Ectodermal cell (in vitro differentiated cells): ENCODE measurements at regions not wholly inside any gene's neighbourhood (a gene's known extent, or its start where the extent isn't known, plus 50 kb on each side); places are given as distances from the start of the nearest gene placed in this dataset.

Experiments
- H3K27ac ChIP-seq: 2 replicates; pipeline ENCODE4 v1.7.0; 2013; ENCODE audit warnings: mild to moderate bottlenecking, low read depth, low read length; ENCODE audit not compliant: insufficient read depth, poor library complexity, severe bottlenecking
- H3K27me3 ChIP-seq: 2 replicates; pipeline ENCODE4 v1.7.0; 2013; ENCODE audit warnings: mild to moderate bottlenecking, low read length; ENCODE audit not compliant: insufficient read depth, control insufficient read depth, poor library complexity, severe bottlenecking
- H3K36me3 ChIP-seq: one replicate; pipeline ENCODE4 v1.7.0; 2013; ENCODE audit warnings: low read length; ENCODE audit not compliant: control insufficient read depth, insufficient read depth
- H3K4me1 ChIP-seq: one replicate; pipeline ENCODE4 v1.7.0; 2013; ENCODE audit warnings: low read length; ENCODE audit not compliant: control insufficient read depth, insufficient read depth
- H3K4me3 ChIP-seq: 2 replicates; pipeline ENCODE4 v1.7.0; 2013; ENCODE audit warnings: low read depth, low read length, control low read depth; ENCODE audit not compliant: insufficient read depth
- H3K9me3 ChIP-seq: 2 replicates; pipeline ENCODE4 v1.7.0; 2013; ENCODE audit warnings: mild to moderate bottlenecking, low read length, moderate library complexity; ENCODE audit not compliant: control insufficient read depth
- WGBS, 2 experiments: methylation state at CpG; one replicate each; pipeline ENCODE4 v1.1.7; 2013; ENCODE audit warnings: missing lambda C conversion rate in 2 of 2; 5-methylcytosine and 5-hydroxymethylcytosine counted together

- H3K27ac ChIP-seq: no peak overlapping the region
- WGBS, 2 experiments: no CpG with 5 or more reads among the region's 1 CpG
- H3K36me3 ChIP-seq: no peaks in the 10 kb centered on the region
- no peaks in the 10 kb centered on the region for H3K27me3 ChIP-seq
- H3K4me3 ChIP-seq: no peak overlapping the region
- no peaks in the 10 kb centered on the region for H3K9me3 ChIP-seq
- H3K4me1 ChIP-seq: no peaks in the 10 kb centered on the region
Observed at GRCh38 chr13:53683146-53683545, 654.5 kb downstream of the OLFM4 start.

DNA sequence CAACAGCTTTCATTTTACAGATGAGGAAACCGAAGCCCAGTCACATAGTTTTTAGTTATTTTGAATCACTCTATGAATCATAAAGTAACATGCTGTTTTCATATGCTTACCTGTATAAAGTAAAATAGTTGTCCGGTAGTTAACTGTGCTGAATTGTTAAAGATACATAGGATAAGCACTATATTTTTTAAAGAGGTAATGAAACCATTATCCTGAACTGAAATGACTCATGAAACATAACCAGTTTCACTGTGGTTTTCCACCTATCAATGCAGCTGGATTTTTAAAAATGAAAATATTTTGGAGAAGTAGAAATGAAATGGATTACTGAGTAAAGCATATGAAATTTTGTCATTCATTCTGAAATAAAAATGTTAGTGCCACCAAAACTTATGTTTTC, 655.0 kb downstream of the OLFM4 start:
- no peaks in the 10 kb centered on the region for H3K4me1 ChIP-seq
- WGBS, 2 experiments: 100% methylated on average over 2 of the region's 2 CpGs; no CpG with 5 or more reads in 1 of the 2 experiments
- H3K27me3 ChIP-seq: no peaks in the 10 kb centered on the region
- H3K4me3 ChIP-seq: no peak overlapping the region
- no peaks in the 10 kb centered on the region for H3K36me3 ChIP-seq
- H3K9me3 ChIP-seq: no peaks in the 10 kb centered on the region
- no peak overlapping the region for H3K27ac ChIP-seq

- Histone ChIP-seq H3K9me3 (no peaks in the 10 kb centered on the region), H3K36me3 (no peaks in the 10 kb centered on the region), H3K27ac (no peak overlapping the region), H3K4me3 (no peak overlapping the region), H3K4me1 (peaks cover 9% of the 10 kb centered on the region), H3K27me3 (no peaks in the 10 kb centered on the region)
- 100% methylated on average over 2 of the region's 2 CpGs; no CpG with 5 or more reads in 1 of the 2 experiments for WGBS, 2 experiments
Observed at GRCh38 chr13:53691417-53691816, 662.8 kb downstream of the OLFM4 start.

DNA sequence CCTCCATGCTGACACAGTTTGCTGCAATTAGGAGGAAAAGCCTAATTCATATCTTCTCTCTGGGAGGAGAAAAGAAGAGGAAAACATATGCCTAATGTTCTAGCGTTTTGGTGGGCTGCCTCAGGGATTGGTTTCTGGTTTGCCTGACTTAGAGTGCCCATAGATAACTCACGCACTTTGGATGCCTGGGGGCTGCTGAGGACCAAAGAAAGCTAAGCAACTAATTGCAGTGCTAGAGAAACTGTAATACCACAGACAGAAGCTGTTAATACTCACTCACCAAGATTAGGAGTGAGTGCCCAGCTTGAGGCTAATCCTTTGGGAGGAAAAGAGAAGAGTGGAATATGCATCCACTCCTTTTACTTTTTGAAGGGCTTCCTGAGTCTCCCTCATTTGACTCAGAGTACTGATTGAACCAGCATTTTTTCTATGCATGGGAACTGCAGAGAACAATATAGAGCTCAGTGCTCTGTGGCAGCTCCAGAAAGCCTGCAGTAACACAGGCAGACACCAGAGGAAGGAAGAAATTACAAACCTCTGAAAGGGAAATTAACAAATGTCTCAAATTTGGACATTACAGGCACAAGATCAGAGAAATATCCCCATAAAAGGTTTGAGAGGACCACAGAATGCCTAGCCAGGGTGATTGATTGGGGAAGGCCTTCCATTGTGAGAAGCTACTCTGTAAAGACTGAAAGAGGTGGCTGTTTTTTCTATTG, 666.4 kb downstream of the OLFM4 start:
- Histone ChIP-seq H3K4me3 (no peak overlapping the region), H3K4me1 (peaks cover 9% of the 10 kb centered on the region), H3K36me3 (no peaks in the 10 kb centered on the region), H3K27ac (no peak overlapping the region), H3K27me3 (no peaks in the 10 kb centered on the region), H3K9me3 (no peaks in the 10 kb centered on the region)
- WGBS, 2 experiments: 85 to 88% methylated on average over 2 of the region's 2 CpGs

GRCh38 chr13:53703371-53704080, 674.9 kb downstream of the OLFM4 start:
- no peaks in the 10 kb centered on the region for H3K36me3 ChIP-seq
- no peaks in the 10 kb centered on the region for H3K27me3 ChIP-seq
- no peak overlapping the region for H3K27ac ChIP-seq
- WGBS, 2 experiments: 92 to 100% methylated on average over 1 to 2 of the region's 2 CpGs
- no peaks in the 10 kb centered on the region for H3K9me3 ChIP-seq
- H3K4me3 ChIP-seq: no peak overlapping the region
- no peaks in the 10 kb centered on the region for H3K4me1 ChIP-seq

DNA sequence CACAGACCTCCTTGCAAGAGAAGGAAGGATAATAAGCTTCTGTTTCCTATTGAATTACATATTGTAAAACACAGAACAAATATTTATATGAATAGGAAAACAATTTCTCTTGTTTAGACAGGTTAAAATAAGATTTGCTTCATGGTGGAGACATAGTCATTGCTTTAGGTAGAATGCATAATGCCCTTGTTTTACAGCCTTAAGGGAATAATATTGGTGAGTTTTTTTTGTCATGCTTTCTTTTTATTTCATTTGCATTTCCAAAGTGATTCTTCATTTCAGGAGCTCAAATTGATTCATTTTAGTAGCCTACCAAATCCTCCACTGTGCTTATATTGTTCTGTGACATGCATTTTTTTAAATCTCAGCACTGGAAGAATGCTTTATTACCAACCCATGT, 690.7 kb downstream of the OLFM4 start:
- Histone ChIP-seq H3K9me3 (no peaks in the 10 kb centered on the region), H3K4me1 (no peaks in the 10 kb centered on the region), H3K27me3 (no peaks in the 10 kb centered on the region), H3K36me3 (no peaks in the 10 kb centered on the region), H3K4me3 (no peak overlapping the region), H3K27ac (no peak overlapping the region)

- no peak overlapping the region for H3K27ac ChIP-seq
- 100% methylated on average over 2 to 3 of the region's 3 CpGs for WGBS, 2 experiments
Observed at GRCh38 chr13:53732664-53733063, 704.1 kb downstream of the OLFM4 start.

GRCh38 chr13:53743906-53744305, 715.3 kb downstream of the OLFM4 start:
- Histone ChIP-seq H3K4me1 (no peaks in the 10 kb centered on the region), H3K36me3 (no peaks in the 10 kb centered on the region), H3K4me3 (no peak overlapping the region), H3K27me3 (no peaks in the 10 kb centered on the region), H3K9me3 (no peaks in the 10 kb centered on the region), H3K27ac (no peak overlapping the region)
- WGBS, 2 experiments: no CpG with 5 or more reads among the region's 1 CpG

More at GRCh38 chr13:53732664-53733063, 704.1 kb downstream of the OLFM4 start:
- no peaks in the 10 kb centered on the region for H3K4me1 ChIP-seq
- no peaks in the 10 kb centered on the region for H3K27me3 ChIP-seq
- H3K4me3 ChIP-seq: no peak overlapping the region
- no peaks in the 10 kb centered on the region for H3K36me3 ChIP-seq
- no peaks in the 10 kb centered on the region for H3K9me3 ChIP-seq

- no peaks in the 10 kb centered on the region for H3K9me3 ChIP-seq
- H3K4me3 ChIP-seq: no peak overlapping the region
- H3K36me3 ChIP-seq: no peaks in the 10 kb centered on the region
- no peaks in the 10 kb centered on the region for H3K27me3 ChIP-seq
- H3K27ac ChIP-seq: no peak overlapping the region
- H3K4me1 ChIP-seq: no peaks in the 10 kb centered on the region
- WGBS, 2 experiments: 100% methylated on average over 1 of the region's 1 CpG; no CpG with 5 or more reads in 1 of the 2 experiments
Observed at GRCh38 chr13:53747825-53748224, 719.2 kb downstream of the OLFM4 start.

GRCh38 chr13:53749306-53749705, 720.7 kb downstream of the OLFM4 start:
- whole genome bisulfite sequencing, 2 experiments: 88 to 89% methylated on average over 3 of the region's 3 CpGs
- Histone ChIP-seq H3K36me3 (no peaks in the 10 kb centered on the region), H3K27ac (no peak overlapping the region), H3K4me1 (no peaks in the 10 kb centered on the region), H3K27me3 (no peaks in the 10 kb centered on the region), H3K9me3 (no peaks in the 10 kb centered on the region), H3K4me3 (no peak overlapping the region)
